HAP-1 (cell line): ENCODE measurements at regions not wholly inside any gene's neighbourhood (a gene's known extent, or its start where the extent isn't known, plus 50 kb on each side); places are given as distances from the start of the nearest gene placed in this dataset.
A peak's percentile ranks its signal among the peaks of the same experiment; 100 is the strongest.

Experiments
- DNase-seq, 2 experiments: peaks; one replicate each; pipeline ENCODE4 v3.0.0-alpha.2; 2016 to 2020; ENCODE audit warnings: low spot score in 2 of 2
- H3K27me3 ChIP-seq: fragments of 250-450 bp; sonication (Bioruptor Pico); 2 replicates; pipeline ENCODE4 v1.5.1; 2020; ENCODE audit warnings: low read depth, mild to moderate bottlenecking, moderate library complexity
- H3K36me3 ChIP-seq: fragments of 250-450 bp; sonication (Bioruptor Pico); replicated peaks from 2 replicates; pipeline ENCODE4 v1.5.1; 2020; ENCODE audit warnings: mild to moderate bottlenecking
- H3K4me1 ChIP-seq: fragments of 250-450 bp; sonication (Bioruptor Pico); 2 replicates; pipeline ENCODE4 v1.5.1; 2020; ENCODE audit warnings: mild to moderate bottlenecking
- H3K4me3 ChIP-seq: fragments of 250-450 bp; sonication (Bioruptor Pico); 2 replicates; pipeline ENCODE4 v1.5.1; 2020; ENCODE audit warnings: mild to moderate bottlenecking, moderate library complexity
- H3K9me3 ChIP-seq: fragments of 250-450 bp; sonication (Bioruptor Pico); 2 replicates; pipeline ENCODE4 v1.5.1; 2020; ENCODE audit warnings: mild to moderate bottlenecking, moderate library complexity
- in situ Hi-C: fragments of 300-500 bp; cut with MboI; formaldehyde crosslinking; loops from 3 replicates; pipeline ENCODE4 v1.14.3; 2020; ENCODE audit warnings: low sequenced_read_pairs, inconsistent platforms, mixed read lengths

DNA sequence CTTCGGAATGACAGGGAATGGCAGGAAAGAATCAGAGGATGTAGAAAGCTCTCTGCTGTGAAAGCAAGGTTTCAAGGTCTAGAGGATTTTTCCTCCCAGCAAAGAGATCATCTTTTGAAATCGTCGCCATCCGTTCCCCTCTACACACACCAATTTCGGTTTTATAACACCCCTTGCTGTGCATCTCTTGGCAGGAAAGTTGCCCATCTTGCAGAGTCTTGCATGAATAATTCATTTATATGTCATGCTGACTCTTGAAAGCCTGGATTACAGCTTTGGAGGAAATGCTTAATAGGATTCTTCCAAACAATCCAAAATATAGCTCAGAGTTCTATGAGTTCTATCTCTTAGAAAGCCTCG is 262.7 kb downstream of the CHL1 start:
- Histone ChIP-seq H3K4me1 (peaks cover 48% of the 10 kb centered on the region), H3K9me3 (no peaks in the 10 kb centered on the region), H3K36me3 (no peaks in the 10 kb centered on the region), H3K27me3 (no peaks in the 10 kb centered on the region), H3K4me3 (peak overlapping the region; percentile 0; the same call in 1 of the 2 replicates)
- in situ Hi-C loops: no loop called here
- peak in 1 of 2 experiments; percentile 48 for DNase-seq

DNA sequence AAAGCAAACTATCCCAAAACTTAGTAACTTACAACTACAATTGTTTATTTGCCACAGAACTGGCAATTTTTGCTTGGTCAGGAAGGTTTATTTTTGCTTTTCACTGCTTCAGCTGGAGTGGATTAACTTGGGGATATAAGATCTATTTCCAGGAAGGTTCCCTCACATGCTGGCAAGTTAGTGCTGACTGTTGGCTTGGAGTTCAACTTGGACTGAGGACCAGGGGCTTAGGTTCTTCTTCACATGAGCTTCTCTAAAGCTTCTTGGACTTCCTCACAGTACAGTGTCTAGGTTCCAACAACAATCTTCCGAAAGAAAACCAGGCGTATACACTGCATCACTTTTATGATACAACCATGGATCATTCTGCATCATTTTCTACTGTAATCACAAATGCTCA is 264.4 kb downstream of the CHL1 start:
- Histone ChIP-seq H3K9me3 (no peaks in the 10 kb centered on the region), H3K27me3 (no peaks in the 10 kb centered on the region), H3K4me1 (peaks cover 33% of the 10 kb centered on the region), H3K36me3 (no peaks in the 10 kb centered on the region), H3K4me3 (no peak overlapping the region)
- in situ Hi-C loops: no loop called here
- no peak for DNase-seq

DNA sequence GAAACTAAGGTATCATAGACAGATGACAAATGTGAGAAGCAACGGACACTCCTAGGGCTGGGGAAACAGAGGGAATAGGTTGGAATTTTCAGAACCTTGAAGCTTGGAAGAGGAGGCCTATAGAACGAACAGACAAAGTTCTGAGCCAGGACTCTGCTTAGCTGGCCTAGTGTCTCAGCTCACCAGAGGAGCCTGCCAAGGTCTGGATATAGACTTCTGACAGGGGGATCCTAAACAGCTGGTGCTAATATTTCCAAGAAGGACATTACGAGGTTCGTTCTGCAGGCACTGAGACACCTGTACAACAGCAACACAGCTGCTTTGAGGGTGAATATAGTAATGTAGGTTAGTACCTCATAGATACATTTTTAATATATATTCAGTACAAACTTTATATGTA is 266.3 kb downstream of the CHL1 start:
- no peak overlapping the region for H3K4me3 ChIP-seq
- H3K4me1 ChIP-seq: peaks cover 15% of the 10 kb centered on the region
- in situ Hi-C loops: no loop called here

DNA sequence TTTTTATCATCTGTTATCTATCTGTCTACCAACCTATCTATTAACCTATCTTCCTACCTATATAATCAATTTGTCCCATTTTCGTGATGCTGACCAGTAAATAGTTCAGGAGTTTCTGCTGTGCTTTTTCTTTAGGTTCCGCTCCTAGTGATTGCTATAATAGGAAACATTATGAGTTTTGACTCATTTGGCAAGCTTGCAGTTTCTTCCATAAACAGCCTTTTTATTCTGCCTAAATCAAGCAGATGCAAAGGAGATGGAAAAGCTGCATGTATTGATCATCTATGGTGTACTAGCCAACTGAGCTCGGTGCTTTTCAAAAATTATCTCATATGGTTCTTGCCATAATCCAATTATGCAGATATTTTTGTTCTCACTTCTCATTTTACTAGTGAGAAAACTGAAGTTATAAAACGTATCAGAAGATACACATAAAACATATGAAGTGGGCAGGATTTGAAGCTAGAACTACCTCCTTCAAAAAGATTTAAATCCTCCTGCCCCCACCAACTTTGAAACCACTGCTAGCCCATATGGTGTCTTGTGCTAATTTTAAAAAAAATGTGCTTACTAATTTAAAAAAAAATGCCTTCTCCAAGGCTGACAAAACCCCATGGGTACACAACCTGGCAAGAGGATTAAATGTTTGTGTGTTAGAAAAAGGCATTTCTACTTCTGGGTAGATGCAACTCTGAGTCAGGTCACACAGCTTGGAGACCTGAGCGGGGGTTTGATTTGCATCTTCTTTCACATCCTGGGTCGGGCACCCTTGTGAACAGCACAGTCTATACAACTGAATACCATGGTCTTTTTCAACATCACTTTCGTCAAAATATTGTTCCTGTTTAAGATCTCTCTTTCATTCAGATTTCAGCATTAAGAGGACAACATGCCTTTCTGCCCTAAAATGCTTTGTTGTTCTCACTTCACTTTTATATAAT is 267.0 kb downstream of the CHL1 start:
- no peak for DNase-seq
- no peaks in the 10 kb centered on the region for H3K9me3 ChIP-seq
- in situ Hi-C loops: no loop called here
- H3K4me1 ChIP-seq: peaks cover 14% of the 10 kb centered on the region
- no peak overlapping the region for H3K4me3 ChIP-seq
- no peaks in the 10 kb centered on the region for H3K27me3 ChIP-seq
- no peaks in the 10 kb centered on the region for H3K36me3 ChIP-seq

More for the DNA sequence above, 266.3 kb downstream of the CHL1 start:
- DNase-seq: no peak
- H3K36me3 ChIP-seq: no peaks in the 10 kb centered on the region
- no peaks in the 10 kb centered on the region for H3K27me3 ChIP-seq
- H3K9me3 ChIP-seq: no peaks in the 10 kb centered on the region

DNA sequence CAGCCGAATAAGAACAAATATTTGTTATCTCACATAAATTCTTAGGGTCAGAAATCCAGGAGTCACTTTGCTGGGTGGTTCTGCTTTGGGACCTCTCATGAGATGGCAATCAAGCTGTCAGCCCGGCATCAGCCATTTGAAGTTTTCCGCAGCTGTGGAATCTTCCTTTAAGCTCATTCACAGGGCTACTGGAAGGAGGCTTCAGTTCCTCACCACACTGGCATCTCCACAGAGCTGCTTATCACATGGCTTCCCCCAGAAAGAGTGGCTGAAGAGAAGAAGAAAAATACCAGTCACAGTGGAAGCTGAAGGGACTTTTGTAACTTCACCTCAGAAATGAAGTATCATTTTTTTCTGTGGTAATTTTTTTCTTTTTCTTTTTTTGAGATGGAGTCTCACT is 267.7 kb downstream of the CHL1 start:
- in situ Hi-C loops: no loop called here
- Histone ChIP-seq H3K9me3 (no peaks in the 10 kb centered on the region), H3K4me3 (no peak overlapping the region)

DNA sequence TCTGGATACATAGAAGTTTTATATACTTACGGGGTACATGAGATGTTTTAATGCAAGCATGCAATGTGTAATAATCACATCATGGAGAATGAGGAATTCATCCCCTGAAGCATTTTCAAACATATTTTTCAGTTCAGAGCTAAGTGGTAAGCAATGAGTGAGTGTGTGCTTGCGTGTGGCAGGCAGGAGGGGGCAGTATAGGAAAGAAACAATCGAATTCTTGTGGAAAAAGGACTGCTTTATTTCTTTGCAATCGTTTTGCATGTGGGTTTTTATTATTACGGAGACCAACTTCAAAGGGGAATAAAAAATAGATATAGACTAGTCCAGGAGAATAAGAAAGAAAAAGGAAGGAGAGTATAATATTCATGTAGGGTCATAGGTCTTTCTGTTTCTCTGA is 271.6 kb downstream of the CHL1 start:
- DNase-seq: peak; percentile 34 to 57
- in situ Hi-C loops: no loop called here
- no peak overlapping the region for H3K4me3 ChIP-seq

More for the DNA sequence above, 267.7 kb downstream of the CHL1 start:
- no peaks in the 10 kb centered on the region for H3K27me3 ChIP-seq
- DNase-seq: no peak
- peaks cover 10% of the 10 kb centered on the region for H3K4me1 ChIP-seq
- H3K36me3 ChIP-seq: no peaks in the 10 kb centered on the region

DNA sequence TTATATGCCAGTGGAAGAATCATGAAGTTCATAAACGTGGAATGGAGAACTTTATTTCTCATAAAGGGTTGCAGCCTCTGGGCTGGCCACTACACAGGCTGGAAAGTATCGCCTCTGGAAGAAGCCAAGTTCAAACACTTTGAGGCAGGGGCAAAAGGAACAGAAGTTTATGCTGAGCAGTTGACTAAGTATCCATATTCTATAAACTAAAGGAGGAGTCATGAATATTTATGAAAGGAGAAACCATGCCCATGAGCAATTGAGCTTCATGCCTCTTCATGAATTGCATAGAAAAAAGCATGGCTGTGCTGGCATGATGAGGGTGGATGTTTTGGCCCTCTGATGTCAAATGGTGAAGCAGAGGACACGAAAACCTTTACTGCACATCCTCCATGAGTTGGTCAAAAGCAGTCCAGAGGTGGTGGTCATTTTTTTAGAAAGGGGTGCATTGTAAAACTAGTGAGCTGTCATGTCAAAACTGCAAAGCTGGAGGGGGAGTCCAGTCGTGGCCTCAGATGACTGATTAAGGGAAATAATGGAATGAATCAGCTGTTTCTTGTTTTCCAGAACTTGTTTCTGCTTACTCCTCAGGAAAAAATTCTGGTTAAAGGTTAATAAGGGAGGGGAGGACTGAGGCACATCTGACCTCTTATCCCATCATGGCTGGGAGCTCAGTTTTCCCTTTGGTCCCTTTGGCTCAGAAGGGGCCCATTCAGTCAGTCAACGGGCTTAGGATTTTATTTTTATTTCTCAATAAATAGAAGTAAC is 276.7 kb downstream of the CHL1 start:
- Histone ChIP-seq H3K27me3 (no peaks in the 10 kb centered on the region), H3K4me1 (peaks cover 4% of the 10 kb centered on the region; the same call in 1 of the 2 replicates), H3K4me3 (no peak overlapping the region), H3K9me3 (peaks cover 11% of the 10 kb centered on the region), H3K36me3 (no peaks in the 10 kb centered on the region)
- DNase-seq: no peak
- in situ Hi-C loops: no loop called here

More for the DNA sequence above, 271.6 kb downstream of the CHL1 start:
- H3K4me1 ChIP-seq: no peaks in the 10 kb centered on the region
- H3K36me3 ChIP-seq: no peaks in the 10 kb centered on the region
- H3K27me3 ChIP-seq: no peaks in the 10 kb centered on the region
- H3K9me3 ChIP-seq: peaks cover 11% of the 10 kb centered on the region

DNA sequence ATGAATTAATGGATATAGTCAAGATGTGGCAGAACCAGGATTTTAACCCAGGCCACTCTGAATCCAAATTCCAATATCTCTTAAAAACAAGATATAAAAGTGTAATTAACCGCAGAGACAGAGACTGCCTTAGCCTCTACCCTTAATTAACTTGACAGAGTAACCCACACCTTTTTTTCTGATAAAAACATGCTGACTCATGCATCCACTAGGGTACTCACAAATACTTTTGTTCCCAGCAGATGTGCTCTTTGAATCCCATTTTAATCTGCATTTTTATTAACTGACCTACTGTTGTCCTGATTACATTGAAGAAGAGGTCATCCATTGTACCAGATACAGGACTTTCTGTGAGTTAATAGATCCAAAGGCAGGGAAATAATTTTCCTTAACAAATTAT is 278.3 kb downstream of the CHL1 start:
- in situ Hi-C loops: no loop called here
- no peak overlapping the region for H3K4me3 ChIP-seq
- peak in 1 of 2 experiments; percentile 9 for DNase-seq
- peaks cover 10% of the 10 kb centered on the region for H3K9me3 ChIP-seq
- no peaks in the 10 kb centered on the region for H3K27me3 ChIP-seq
- H3K4me1 ChIP-seq: peaks cover 4% of the 10 kb centered on the region; the same call in 1 of the 2 replicates
- H3K36me3 ChIP-seq: no peaks in the 10 kb centered on the region

DNA sequence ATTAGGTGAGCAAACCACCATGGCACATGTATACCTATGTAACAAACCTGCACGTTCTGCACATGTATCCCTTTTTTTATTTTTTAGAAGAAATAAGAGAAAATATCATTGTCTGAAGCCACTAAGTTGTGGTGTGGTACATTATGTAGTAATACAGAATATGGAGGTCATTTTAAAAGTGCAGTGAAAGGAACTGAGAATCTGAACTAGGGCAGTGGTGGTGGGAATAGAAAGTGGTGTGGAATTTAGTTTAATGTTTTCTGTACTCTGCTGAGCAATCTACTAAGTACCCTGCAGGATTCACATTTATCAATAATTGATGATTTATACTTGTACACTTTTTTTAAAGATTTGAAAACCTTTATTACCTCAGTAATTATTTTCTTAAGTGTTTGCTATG is 283.5 kb downstream of the CHL1 start:
- no peaks in the 10 kb centered on the region for H3K36me3 ChIP-seq
- no peak for DNase-seq
- no peaks in the 10 kb centered on the region for H3K27me3 ChIP-seq
- in situ Hi-C loops: no loop called here
- no peak overlapping the region for H3K4me3 ChIP-seq
- H3K9me3 ChIP-seq: no peaks in the 10 kb centered on the region
- H3K4me1 ChIP-seq: peaks cover 5% of the 10 kb centered on the region

DNA sequence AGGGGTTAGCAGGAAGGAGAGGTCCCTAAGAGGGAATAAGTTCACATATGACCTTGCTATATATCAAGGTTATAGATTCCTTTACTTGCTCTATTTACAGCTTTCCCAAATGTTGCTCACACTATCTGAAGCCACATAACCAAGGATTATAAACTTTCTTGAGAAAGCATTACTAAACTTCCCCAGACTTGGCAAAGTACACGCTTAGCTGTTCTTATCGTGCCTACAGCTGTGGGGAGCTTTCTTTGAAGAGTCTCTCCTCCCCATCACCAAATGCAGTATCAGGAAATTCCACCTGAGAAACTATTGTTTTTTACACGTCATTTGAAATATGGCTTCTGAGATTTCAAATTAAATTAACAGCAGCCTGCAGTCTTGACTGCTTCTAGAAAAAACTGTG is 284.5 kb downstream of the CHL1 start:
- peaks cover 13% of the 10 kb centered on the region for H3K4me1 ChIP-seq
- no peak for DNase-seq
- in situ Hi-C loops: no loop called here
- no peaks in the 10 kb centered on the region for H3K27me3 ChIP-seq
- no peaks in the 10 kb centered on the region for H3K36me3 ChIP-seq
- H3K9me3 ChIP-seq: no peaks in the 10 kb centered on the region
- H3K4me3 ChIP-seq: no peak overlapping the region

DNA sequence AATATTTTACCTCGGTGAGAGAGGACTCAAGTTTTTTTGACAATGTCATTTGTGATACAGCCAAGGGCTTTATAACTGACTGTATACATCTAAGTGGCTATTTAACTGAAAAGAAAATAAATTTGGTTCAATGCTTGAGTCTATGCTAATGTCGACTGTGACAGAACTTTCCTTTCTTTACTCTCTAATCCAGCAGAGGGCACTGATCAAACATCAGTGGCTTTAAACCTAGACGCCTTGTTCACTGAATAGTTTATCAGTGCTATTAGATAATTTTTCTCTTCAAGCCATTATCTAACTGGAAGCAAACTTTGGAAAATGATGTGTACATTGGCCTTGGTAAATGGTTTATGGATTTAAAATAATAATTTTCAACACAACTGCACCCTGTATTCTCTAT is 285.1 kb downstream of the CHL1 start:
- Histone ChIP-seq H3K4me1 (peaks cover 19% of the 10 kb centered on the region), H3K27me3 (no peaks in the 10 kb centered on the region), H3K9me3 (no peaks in the 10 kb centered on the region), H3K36me3 (no peaks in the 10 kb centered on the region), H3K4me3 (no peak overlapping the region)
- DNase-seq: peak in 1 of 2 experiments; percentile 28
- in situ Hi-C loops: no loop called here

DNA sequence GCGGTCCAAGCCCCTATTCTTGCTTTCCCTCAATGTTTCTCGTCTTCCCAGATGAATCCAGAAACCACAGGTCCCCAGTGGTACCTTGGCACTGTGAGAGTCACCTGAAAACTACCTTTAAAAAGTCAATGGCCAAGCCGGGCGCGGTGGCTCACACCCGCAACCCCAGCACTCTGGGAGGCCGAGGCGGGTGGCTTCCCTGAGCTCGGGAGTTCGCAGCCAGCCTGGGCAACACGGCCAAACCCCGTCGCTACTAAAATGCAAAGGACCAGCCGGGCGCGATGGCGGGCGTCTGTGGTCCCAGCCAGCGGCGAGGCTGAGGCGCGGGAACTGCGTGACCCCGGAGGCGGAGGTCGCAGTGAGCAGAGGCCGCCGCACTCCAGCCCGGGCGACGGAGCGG is 285.9 kb downstream of the CHL1 start:
- no peak for DNase-seq
- Histone ChIP-seq H3K27me3 (no peaks in the 10 kb centered on the region), H3K9me3 (no peaks in the 10 kb centered on the region), H3K4me1 (peaks cover 23% of the 10 kb centered on the region), H3K4me3 (no peak overlapping the region), H3K36me3 (no peaks in the 10 kb centered on the region)
- in situ Hi-C loops: no loop called here

DNA sequence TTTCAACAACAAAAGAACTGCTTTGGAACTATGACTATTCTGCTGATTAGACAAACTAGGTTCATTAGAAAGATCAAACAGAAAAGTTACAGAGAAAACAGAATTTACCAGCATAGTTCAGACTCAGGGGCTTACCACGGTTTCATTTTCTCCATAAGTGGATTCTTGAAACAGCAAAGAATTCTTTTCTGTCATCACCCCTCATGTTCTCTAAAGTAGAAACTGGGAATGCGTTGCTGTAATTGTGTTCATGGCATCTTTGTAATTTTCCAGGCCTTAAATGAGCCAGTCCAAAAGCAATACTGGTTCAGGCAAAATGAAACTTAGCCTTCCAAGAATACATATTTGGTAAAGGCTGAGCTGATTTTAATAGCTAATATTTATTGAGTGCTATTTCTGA is 287.8 kb downstream of the CHL1 start:
- no peak for DNase-seq
- Histone ChIP-seq H3K4me3 (no peak overlapping the region), H3K4me1 (peaks cover 23% of the 10 kb centered on the region), H3K36me3 (no peaks in the 10 kb centered on the region), H3K9me3 (no peaks in the 10 kb centered on the region), H3K27me3 (no peaks in the 10 kb centered on the region)
- in situ Hi-C loops: no loop called here

DNA sequence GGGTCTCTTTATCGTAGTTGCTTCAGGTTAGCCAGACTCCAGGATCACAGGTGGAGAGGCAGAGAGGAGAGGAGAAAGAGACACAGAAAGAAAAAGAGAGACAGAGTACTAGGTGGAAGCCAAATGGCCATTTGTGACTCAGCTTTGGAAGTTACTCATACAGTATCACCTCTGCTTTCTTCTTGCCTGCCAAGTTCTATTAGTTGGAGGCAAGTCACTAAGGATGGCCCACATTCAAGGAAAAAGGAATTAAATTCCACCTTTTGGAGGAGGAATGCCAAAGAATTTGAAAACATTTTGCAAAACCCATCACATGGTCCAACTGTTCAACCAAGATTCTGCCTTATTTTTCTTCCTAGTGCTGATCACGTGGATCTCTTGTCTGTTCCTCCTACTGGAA is 291.1 kb downstream of the CHL1 start:
- H3K27me3 ChIP-seq: no peaks in the 10 kb centered on the region
- H3K9me3 ChIP-seq: no peaks in the 10 kb centered on the region
- no peak overlapping the region for H3K4me3 ChIP-seq
- H3K4me1 ChIP-seq: peaks cover 26% of the 10 kb centered on the region
- in situ Hi-C loops: no loop called here
- no peaks in the 10 kb centered on the region for H3K36me3 ChIP-seq
- DNase-seq: no peak
